ENCODE measurements at regions not wholly inside any gene's neighbourhood (a gene's known extent, or its start where the extent isn't known, plus 50 kb on each side); places are given as distances from the start of the nearest gene placed in this dataset.
"Not testable (repeated sequence)": the region's sequence is repeated elsewhere in the genome, so short reads cannot be mapped to it uniquely, and the experiment has no call there.

- not testable (repeated sequence) for TF ChIP-seq CTCF (IDR thresholded peaks at IDR 0.05 in 4 of 5, conservative IDR thresholded peaks at IDR 0.05 in 1 of 5); POLR2A (IDR thresholded peaks at IDR 0.05)
Measured at GRCh38 chr12:8332373-8332772, 105.0 kb upstream of the FAM90A1 start.

Measured in gastrocnemius medialis (tissue), 4 donors.